ENCODE measurements at regions not wholly inside any gene's neighbourhood (a gene's known extent, or its start where the extent isn't known, plus 50 kb on each side); places are given as distances from the start of the nearest gene placed in this dataset.

- no peak for TF ChIP-seq CTCF (IDR thresholded peaks at IDR 0.05)
- TF ChIP-seq ZFX (IDR thresholded peaks at IDR 0.05; ENCODE audit: borderline replicate concordance): no peak
Observed at GRCh38 chr9:85223506-85224125, 518.1 kb downstream of the AGTPBP1 start.
